Astrocyte (in vitro differentiated cells and primary cell): ENCODE measurements at regions not wholly inside any gene's neighbourhood (a gene's known extent, or its start where the extent isn't known, plus 50 kb on each side); places are given as distances from the start of the nearest gene placed in this dataset.

Source experiments
- DNase-seq: peaks from one replicate; pipeline ENCODE4 v3.0.0-alpha.2; 2010; ENCODE audit warnings: low read depth
- FAIRE-seq: peaks from 2 replicates; lab custom pipeline; 2011; peaks lifted over from hg19 to GRCh38; lab: Jason Lieb, UNC
- H2AFZ ChIP-seq: 2 replicates; pipeline ENCODE4 v1.6.0; 2012; ENCODE audit warnings: low read depth, low read length, inconsistent platforms
- H3K27ac ChIP-seq: 2 replicates; pipeline ENCODE4 v1.5.1; 2011; ENCODE audit warnings: low read depth, low read length, inconsistent platforms
- H3K27me3 ChIP-seq: 2 replicates; pipeline ENCODE4 v1.6.0; 2011; ENCODE audit warnings: low read length, inconsistent platforms; ENCODE audit not compliant: insufficient read depth
- H3K36me3 ChIP-seq: 2 replicates; pipeline ENCODE4 v1.5.1; 2011; ENCODE audit warnings: low read length, inconsistent platforms; ENCODE audit not compliant: insufficient read depth
- H3K4me1 ChIP-seq: 2 replicates; pipeline ENCODE4 v1.5.1; 2011; ENCODE audit warnings: low read length, inconsistent platforms; ENCODE audit not compliant: insufficient read depth
- H3K4me2 ChIP-seq: 2 replicates; pipeline ENCODE4 v1.6.0; 2012; ENCODE audit warnings: low read length, inconsistent platforms
- H3K4me3 ChIP-seq: 2 replicates; pipeline ENCODE4 v1.5.1; 2011; ENCODE audit warnings: low read depth, mild to moderate bottlenecking, low read length, inconsistent platforms; ENCODE audit not compliant: insufficient read depth
- H3K79me2 ChIP-seq: 2 replicates; pipeline ENCODE4 v1.6.0; 2012; ENCODE audit warnings: mild to moderate bottlenecking, low read length, inconsistent platforms; ENCODE audit not compliant: insufficient read depth
- H3K9ac ChIP-seq: 2 replicates; pipeline ENCODE4 v1.6.0; 2012; ENCODE audit warnings: mild to moderate bottlenecking, low read length, inconsistent platforms
- H3K9me3 ChIP-seq: 2 replicates; pipeline ENCODE4 v1.5.1; 2012; ENCODE audit warnings: low read depth, mild to moderate bottlenecking, low read length, inconsistent platforms; ENCODE audit not compliant: insufficient read depth
- H4K20me1 ChIP-seq: 2 replicates; pipeline ENCODE4 v1.6.0; 2012; ENCODE audit warnings: low read length, inconsistent platforms; ENCODE audit not compliant: insufficient read depth
- H3K27ac Mint-ChIP-seq: one replicate; pipeline ENCODE4 v1.8.0; 2021; ENCODE audit warnings: mild to moderate bottlenecking, mixed read lengths; ENCODE audit not compliant: unreplicated experiment
- H3K27me3 Mint-ChIP-seq: one replicate; pipeline ENCODE4 v1.8.0; 2021; ENCODE audit warnings: low read depth, mixed read lengths; ENCODE audit not compliant: unreplicated experiment
- H3K36me3 Mint-ChIP-seq: one replicate; pipeline ENCODE4 v1.8.0; 2021; ENCODE audit warnings: low read depth, mixed read lengths; ENCODE audit not compliant: unreplicated experiment
- H3K4me1 Mint-ChIP-seq: one replicate; pipeline ENCODE4 v1.8.0; 2021; ENCODE audit warnings: low read depth, mixed read lengths; ENCODE audit not compliant: unreplicated experiment
- H3K4me3 Mint-ChIP-seq: one replicate; pipeline ENCODE4 v1.8.0; 2021; ENCODE audit warnings: mild to moderate bottlenecking, moderate library complexity, mixed read lengths; ENCODE audit not compliant: unreplicated experiment
- H3K9me3 Mint-ChIP-seq: one replicate; pipeline ENCODE4 v1.8.0; 2021; ENCODE audit warnings: mild to moderate bottlenecking, mixed read lengths; ENCODE audit not compliant: unreplicated experiment
- EZH2 ChIP-seq: IDR thresholded peaks from 2 replicates; pipeline ENCODE4 v1.6.1; 2012; ENCODE audit warnings: mild to moderate bottlenecking, low read length, inconsistent platforms; ENCODE audit not compliant: insufficient read depth
- TF ChIP-seq, protein P1 (sequence below): IDR thresholded peaks from 2 replicates; pipeline ENCODE4 v1.5.1; 2011; ENCODE audit warnings: low read depth, mild to moderate bottlenecking, inconsistent platforms, low read length, moderate library complexity; ENCODE audit not compliant: insufficient read depth

DNA sequence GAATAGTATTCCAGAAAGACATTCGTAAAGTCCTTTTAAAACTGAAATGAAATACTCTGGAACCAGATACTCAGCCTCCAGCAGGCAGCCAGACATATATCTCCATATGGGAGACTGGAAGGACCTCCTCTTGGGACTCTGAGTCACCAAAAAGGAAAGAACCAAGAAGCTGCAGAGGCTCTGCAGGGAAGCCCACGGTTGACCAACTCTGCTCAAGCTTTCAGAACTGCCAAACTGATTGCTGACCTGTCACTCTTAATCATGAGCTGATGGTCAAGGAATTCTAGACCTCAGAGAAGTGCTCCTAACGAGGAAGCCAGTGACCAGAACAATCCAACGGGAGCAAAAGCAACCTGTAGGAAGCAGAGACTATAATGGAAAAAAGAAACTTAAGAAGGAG lies 434.7 kb downstream of the EIPR1 start:
- no peaks in the 10 kb centered on the region for H3K27me3 ChIP-seq
- H3K36me3 Mint-ChIP-seq, result peaks cover 2% of the 10 kb centered on the region
- no peak overlapping the region for H3K4me3 Mint-ChIP-seq
- peaks cover 9% of the 10 kb centered on the region for H3K9me3 ChIP-seq
- H3K4me1 Mint-ChIP-seq, result peaks cover 2% of the 10 kb centered on the region
- H3K9ac ChIP-seq, result no peak overlapping the region
- no peaks in the 10 kb centered on the region for H3K4me1 ChIP-seq
- TF ChIP-seq EZH2, result no peak
- TF ChIP-seq, protein P1, sequence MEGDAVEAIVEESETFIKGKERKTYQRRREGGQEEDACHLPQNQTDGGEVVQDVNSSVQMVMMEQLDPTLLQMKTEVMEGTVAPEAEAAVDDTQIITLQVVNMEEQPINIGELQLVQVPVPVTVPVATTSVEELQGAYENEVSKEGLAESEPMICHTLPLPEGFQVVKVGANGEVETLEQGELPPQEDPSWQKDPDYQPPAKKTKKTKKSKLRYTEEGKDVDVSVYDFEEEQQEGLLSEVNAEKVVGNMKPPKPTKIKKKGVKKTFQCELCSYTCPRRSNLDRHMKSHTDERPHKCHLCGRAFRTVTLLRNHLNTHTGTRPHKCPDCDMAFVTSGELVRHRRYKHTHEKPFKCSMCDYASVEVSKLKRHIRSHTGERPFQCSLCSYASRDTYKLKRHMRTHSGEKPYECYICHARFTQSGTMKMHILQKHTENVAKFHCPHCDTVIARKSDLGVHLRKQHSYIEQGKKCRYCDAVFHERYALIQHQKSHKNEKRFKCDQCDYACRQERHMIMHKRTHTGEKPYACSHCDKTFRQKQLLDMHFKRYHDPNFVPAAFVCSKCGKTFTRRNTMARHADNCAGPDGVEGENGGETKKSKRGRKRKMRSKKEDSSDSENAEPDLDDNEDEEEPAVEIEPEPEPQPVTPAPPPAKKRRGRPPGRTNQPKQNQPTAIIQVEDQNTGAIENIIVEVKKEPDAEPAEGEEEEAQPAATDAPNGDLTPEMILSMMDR, result no peak
- no peaks in the 10 kb centered on the region for H3K79me2 ChIP-seq
- no peak overlapping the region for H3K27ac Mint-ChIP-seq
- H3K36me3 ChIP-seq, result no peaks in the 10 kb centered on the region
- H3K27ac ChIP-seq, result no peak overlapping the region
- no peak overlapping the region for H2AFZ ChIP-seq
- peaks cover 8% of the 10 kb centered on the region for H3K9me3 Mint-ChIP-seq
- no peaks in the 10 kb centered on the region for H3K27me3 Mint-ChIP-seq
- H4K20me1 ChIP-seq, result no peaks in the 10 kb centered on the region
- no peak overlapping the region for H3K4me2 ChIP-seq
- DNase-seq (no peak), FAIRE-seq (no peak)
- no peak overlapping the region for H3K4me3 ChIP-seq

DNA sequence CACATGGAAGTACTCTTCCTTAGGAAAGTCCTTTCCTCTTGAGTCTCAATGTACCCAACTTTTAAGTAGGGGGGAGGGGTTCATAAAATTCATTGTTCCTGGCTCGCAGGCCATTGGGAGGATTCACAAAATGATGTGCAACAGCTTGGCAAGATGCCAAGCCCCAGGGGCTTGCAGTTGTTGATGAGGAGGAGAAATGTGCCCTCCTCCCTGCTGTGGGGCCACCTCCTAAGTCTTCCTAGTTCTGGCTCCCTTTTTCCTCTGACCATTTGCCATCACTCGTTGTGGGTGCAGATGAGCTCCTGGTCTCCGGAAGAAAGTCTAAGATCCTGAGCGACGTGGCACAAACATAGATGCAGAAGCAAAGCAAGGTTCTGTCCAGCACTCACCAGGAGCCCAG lies 435.4 kb downstream of the EIPR1 start:
- no peaks in the 10 kb centered on the region for H4K20me1 ChIP-seq

DNA sequence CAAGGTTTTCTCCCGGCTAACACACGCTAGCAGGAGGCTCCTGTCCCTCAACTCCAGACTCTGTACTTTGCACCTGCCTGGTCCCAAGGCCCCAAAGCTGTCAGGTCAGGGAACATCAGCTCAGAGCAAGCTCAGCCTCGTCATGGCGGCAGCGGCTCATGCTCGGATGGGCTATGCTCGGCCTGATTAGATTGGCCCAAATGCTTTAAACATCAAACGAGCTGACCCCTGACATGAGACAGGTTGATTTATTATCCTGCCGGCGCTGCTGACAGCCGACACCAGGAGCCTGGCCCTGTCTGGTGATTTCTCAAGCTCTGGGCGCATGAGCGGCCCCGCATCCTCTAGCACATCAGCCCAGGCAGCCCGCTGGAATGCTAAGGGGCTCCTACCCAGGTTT lies 436.4 kb downstream of the EIPR1 start:
- H3K79me2 ChIP-seq, result no peaks in the 10 kb centered on the region
- H3K4me1 Mint-ChIP-seq, result peaks cover 2% of the 10 kb centered on the region

More for the DNA sequence above, 435.4 kb downstream of the EIPR1 start:
- Histone ChIP-seq H3K9me3 (peaks cover 8% of the 10 kb centered on the region), H3K4me3 (no peak overlapping the region), H3K4me1 (no peaks in the 10 kb centered on the region), H3K79me2 (no peaks in the 10 kb centered on the region), H3K27ac (no peak overlapping the region), H3K4me2 (no peak overlapping the region), H3K9ac (no peak overlapping the region), H3K36me3 (no peaks in the 10 kb centered on the region), H2AFZ (no peak overlapping the region), H3K27me3 (no peaks in the 10 kb centered on the region)
- no peak for FAIRE-seq
- H3K27ac Mint-ChIP-seq, result no peak overlapping the region
- peaks cover 2% of the 10 kb centered on the region for H3K4me1 Mint-ChIP-seq
- peaks cover 2% of the 10 kb centered on the region for H3K36me3 Mint-ChIP-seq
- peaks cover 9% of the 10 kb centered on the region for H3K9me3 Mint-ChIP-seq
- DNase-seq, result no peak
- no peak for TF ChIP-seq EZH2
- H3K27me3 Mint-ChIP-seq, result no peaks in the 10 kb centered on the region
- no peak overlapping the region for H3K4me3 Mint-ChIP-seq

More for the DNA sequence above, 436.4 kb downstream of the EIPR1 start:
- Mint-ChIP-seq H3K9me3 (peaks cover 11% of the 10 kb centered on the region), H3K27me3 (no peaks in the 10 kb centered on the region), H3K27ac (no peak overlapping the region), H3K36me3 (peaks cover 2% of the 10 kb centered on the region), H3K4me3 (no peak overlapping the region)
- H3K27me3 ChIP-seq, result no peaks in the 10 kb centered on the region
- H3K9ac ChIP-seq, result no peak overlapping the region
- no peak overlapping the region for H3K4me2 ChIP-seq
- FAIRE-seq (no peak), DNase-seq (no peak)
- H3K4me1 ChIP-seq, result no peaks in the 10 kb centered on the region
- no peak overlapping the region for H3K4me3 ChIP-seq
- H3K9me3 ChIP-seq, result peaks cover 4% of the 10 kb centered on the region
- H3K27ac ChIP-seq, result no peak overlapping the region
- H3K36me3 ChIP-seq, result no peaks in the 10 kb centered on the region
- TF ChIP-seq, protein P1, result no peak
- no peak for TF ChIP-seq EZH2
- no peak overlapping the region for H2AFZ ChIP-seq
- H4K20me1 ChIP-seq, result no peaks in the 10 kb centered on the region
